Stimulated activated CD4-positive, alpha-beta T cell treated with anti-CD3 and anti-CD28 coated beads, TNF-alpha, amount 100 ng/mL, for 24 hours (primary cell): ENCODE measurements at regions not wholly inside any gene's neighbourhood (a gene's known extent, or its start where the extent isn't known, plus 50 kb on each side); places are given as distances from the start of the nearest gene placed in this dataset.

Experiments used
- DNase-seq, 3 experiments: peaks; one replicate each; pipeline ENCODE4 v3.0.0-alpha.2; 2020; ENCODE audit warnings: low read depth in 3 of 3

- no peak for DNase-seq
These were observed 136.2 kb downstream of the HMX1 start for GRCh38 chr4:8735236-8736089.

DNA sequence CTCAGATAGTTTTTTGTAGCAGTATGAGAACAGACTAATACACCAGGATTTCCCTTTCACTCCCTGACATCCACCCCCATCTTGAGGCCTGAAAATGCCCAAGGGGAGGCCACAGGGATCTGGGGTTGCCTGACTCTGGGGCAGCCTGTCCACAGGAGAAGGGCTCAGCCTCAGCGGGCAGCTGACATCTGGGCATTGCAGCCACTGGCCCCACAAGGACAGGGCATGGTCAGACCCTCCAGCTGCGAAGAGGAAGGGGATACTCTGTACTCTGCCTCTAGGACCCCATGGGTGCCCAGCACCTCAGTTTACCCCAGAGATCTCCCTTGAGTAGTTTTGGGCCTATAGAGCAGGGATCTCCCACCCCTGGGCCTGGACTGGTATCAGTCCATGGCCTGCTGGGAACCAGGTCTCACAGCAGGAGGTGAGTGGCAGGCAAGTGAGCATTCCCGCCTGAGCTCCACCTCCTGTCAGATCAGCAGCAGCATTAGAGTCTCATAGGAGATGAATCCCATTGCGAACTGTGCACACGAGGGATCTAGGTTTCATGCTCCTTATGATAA is 138.9 kb downstream of the HMX1 start:
- DNase-seq: no peak

DNA sequence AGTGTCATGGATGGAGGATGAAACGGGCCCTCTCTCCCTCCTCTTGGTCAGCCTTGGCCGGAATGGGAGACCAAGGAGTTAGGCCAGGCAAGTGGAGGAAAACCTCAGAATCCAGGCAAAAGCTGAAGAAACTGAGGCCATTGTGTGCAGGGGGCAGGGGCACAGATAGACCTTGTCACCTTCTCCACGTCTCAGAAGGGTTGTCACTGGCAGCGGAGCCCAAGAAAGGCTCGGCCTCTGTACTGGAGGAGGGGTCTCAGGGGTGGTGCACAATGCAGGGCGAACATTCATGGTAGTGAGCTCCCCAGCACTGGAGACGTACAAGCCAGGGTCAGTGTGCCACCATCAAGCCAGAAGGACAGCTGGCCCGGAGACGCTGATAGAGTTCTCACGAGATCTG is 139.5 kb downstream of the CPZ start:
- no peak for DNase-seq

- DNase-seq: no peak
These were observed 138.8 kb downstream of the CPZ start for GRCh38 chr4:8731364-8731763.

- DNase-seq: no peak
These were observed 138.1 kb downstream of the CPZ start for GRCh38 chr4:8730681-8731080.

- DNase-seq: no peak
These were observed 137.6 kb downstream of the CPZ start for GRCh38 chr4:8730159-8730558.

- DNase-seq: no peak
These were observed 137.0 kb downstream of the CPZ start for GRCh38 chr4:8729408-8730149.

GRCh38 chr4:8728536-8729407 is 136.2 kb downstream of the CPZ start:
- DNase-seq: no peak

- no peak for DNase-seq
These were observed 135.3 kb downstream of the CPZ start for GRCh38 chr4:8727546-8728510.

DNA sequence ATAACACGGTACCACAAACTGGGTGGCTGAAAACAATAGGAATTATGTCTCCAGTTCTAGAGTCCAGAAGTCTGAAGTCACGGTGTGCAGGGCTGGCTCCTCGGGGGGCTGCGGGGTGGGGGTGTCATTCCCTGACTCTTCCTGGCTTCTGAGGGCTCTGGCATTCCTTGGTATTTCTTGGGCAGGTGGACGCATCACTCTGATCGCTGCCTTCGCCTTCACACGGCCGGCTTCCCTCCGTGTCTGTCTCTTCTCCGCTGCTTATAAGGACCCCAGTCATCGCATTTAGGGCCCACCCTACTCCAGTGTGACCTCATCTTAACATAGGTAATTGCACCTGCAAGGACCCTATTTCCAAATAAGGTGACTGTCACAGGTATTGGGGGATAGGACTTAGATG is 134.6 kb downstream of the CPZ start:
- DNase-seq: no peak

DNA sequence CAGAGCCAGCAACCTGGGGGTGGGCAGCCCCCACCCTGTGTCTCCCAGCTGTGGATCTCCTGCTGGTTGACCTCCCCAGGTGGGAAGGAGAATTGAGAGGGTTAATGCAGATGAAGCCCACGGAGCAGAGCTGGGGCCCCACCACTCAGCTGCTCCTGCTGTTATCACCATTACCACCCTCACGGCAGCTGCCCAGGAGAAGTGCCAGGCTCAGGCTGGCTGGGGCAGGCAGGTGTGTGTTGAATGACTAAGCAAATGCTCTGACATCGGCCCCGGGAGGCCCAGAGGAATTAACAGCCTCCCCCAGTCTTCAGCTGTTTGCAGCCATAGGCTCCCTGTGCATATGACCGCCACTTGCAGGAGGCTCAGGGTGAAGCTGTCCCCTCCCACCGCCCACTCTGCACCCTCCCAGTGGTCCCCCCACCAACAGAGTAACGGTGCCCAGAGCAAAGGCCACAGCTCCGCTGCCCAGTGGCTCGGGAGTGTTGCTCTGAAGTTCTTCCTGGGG is 133.8 kb downstream of the CPZ start:
- no peak for DNase-seq

DNA sequence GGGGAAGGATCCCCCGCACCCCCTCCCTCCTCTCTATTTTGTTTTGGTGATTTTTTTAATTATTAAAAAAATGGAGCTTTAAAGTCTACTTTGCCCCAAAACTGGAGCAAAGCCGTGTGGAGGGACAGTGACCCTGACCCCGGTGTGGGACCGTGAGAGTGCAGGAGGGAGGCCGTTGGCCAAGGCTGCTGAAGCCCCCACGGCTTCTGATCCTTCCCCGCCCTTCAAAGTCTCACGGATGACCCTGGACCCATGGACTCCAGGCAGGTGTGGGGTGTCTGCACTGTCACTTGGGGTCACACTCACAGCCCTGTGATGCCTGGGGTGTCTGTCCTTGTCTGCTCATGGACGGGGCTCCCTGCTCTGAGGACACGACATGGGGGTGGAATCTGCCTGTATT is 133.3 kb downstream of the CPZ start:
- DNase-seq: no peak

- DNase-seq: no peak
These were observed 132.7 kb downstream of the CPZ start for GRCh38 chr4:8725071-8725841.

- no peak for DNase-seq
These were observed 132.0 kb downstream of the CPZ start for GRCh38 chr4:8724436-8725070.

DNA sequence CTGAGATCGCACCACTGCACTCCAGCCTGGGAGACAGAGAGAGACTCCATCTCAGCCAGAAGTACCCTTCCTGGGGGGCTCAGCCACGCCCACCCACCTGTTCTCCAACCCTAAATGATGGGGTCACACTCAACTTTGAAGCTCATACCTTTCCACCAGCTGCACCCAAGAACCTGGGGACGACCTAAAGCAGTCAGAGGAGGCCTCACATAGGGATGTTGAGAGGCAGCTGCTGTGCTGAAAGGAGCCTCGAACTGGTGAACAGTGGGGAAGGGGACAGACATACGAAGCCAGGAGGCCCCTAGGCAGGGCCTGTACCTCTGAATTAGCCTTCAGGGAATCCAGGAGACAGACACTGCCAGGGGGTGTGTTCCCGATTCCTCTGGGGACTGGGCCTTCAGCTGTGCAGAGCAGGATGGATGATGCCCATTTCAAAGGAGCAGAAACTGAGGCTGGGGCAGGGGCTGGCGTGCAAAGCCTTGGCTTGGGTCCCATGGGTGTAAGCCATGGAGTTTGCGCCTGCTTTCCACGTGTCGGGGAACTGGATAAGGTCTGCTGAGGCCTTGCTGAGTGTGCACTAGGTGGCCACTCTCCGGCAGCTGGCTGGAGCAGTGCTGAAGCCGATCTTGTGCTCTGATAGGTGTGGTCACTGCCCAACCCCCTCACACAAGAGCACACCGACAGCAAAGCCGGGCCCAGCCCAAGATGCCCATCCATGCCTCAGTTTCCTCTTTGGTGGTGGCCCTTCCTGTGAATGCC is 130.8 kb downstream of the CPZ start:
- DNase-seq: no peak

DNA sequence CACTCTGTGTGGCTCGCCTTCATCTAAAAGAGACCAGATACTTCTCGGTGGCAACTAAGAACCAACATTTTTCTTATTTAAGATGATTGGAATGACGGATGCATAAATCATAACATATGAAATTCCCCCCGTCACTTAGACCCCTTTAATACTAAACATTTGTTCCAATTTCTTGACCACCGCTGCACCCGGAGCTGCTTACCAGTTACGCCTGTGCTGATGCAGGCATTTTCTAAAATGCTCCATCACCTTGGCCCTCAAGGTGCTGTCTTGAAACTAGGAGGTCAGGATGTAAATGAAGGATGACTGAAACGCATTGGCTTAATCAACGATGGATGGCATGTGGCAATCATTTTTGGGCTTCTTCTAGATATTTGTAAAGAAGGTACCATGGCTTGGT is 130.0 kb downstream of the CPZ start:
- no peak for DNase-seq

- DNase-seq: no peak
These were observed 129.1 kb downstream of the CPZ start for GRCh38 chr4:8721621-8722020.

GRCh38 chr4:8719421-8719820 is 126.9 kb downstream of the CPZ start:
- DNase-seq: no peak
